GM19372 (cell line): ENCODE measurements at regions not wholly inside any gene's neighbourhood (a gene's known extent, or its start where the extent isn't known, plus 50 kb on each side); places are given as distances from the start of the nearest gene placed in this dataset.

Experiments used
- ATAC-seq: cut with Tn5 transposase; IDR thresholded peaks from one replicate; pipeline ENCODE4 v1.9.1; 2021; ENCODE audit warnings: mild to moderate bottlenecking, low read depth, moderate library complexity; ENCODE audit not compliant: unreplicated experiment

- ATAC-seq, result no peak
Observed at GRCh38 chr10:78566284-78567111, 502.3 kb upstream of the ZMIZ1 start.

DNA sequence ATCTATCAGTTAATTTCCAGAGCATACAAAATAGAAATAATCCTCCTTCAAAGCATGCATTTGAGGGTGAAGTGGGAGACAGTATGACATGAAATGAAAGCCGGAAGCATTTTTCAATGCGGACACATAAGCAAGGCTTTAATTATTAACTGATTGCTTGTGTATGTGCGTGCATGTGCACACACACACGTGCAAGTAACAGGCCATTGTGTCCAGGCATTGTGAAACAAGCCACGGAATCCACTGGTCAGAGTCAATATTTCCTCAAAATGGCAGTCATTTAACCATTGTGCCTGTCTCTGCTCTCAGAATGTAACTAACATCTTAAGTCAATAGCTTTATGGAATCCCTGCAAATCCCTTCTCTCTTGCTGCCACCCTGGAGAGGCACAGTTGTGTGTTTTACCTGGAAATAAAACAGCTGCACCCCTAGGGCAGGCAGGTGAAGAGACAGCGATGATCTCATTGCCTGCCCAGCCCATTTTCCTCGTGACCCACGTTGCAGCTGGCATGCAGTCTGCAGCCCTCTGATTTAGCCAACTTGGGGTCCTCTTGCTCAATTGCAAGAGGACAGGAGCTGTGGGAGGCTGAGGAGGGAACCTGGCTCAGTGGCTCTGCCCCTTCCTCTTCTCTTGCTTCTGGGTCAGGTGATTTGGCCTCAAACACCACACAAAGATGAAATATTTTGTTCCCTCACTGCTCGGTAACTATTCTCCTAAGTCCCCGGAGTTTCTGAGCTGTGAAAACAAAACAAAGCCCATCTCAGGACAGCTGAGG, 500.9 kb upstream of the ZMIZ1 start:
- no peak for ATAC-seq

GRCh38 chr10:78568620-78569019, 500.1 kb upstream of the ZMIZ1 start:
- no peak for ATAC-seq

DNA sequence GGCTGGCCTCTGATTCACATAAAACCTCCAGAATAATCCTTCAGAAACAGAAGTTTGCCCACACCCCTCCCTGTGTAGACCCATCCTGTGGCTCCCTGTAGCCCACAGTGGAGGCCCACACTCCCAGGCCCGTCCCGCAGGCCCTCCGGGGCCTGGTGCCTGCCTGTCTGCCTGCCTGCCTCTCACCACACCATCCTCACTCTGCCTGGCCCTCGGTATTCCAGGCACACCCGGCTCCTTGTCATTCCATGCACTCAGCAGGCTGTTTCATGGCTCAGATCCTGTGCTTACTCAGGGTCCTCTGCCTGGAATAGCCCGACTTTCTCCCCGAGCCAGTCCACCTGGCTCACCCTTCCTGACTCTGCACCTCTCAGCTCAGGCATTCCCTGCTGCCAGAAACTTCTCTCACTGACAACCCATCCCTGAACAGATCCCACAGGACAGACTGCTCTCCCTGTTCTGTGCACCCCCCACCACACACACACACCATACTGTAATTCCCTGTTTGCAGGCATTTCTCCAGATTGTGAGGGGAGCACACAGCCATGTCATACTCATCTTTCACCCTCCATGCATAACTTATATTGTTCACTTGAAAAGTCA, 498.0 kb upstream of the ZMIZ1 start:
- no peak for ATAC-seq

DNA sequence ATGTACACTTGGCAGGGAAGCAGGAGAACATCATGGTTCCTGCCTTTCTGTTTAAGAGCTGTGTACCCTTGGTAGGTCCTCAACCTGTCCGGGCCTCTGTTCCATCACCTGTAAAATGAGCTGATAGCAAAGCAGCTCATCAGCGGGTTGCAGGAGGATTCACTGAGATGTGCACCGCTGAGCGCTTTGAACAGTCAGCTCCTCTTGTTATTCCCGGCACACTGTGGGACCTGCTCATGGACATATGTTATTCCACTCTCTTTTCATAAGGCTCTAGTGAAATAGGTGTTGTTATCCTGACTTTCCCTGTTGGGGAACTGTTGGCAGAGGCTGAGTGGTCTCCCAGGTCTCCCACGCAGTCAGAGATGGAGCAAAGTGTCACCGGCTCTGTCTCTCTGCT, 497.5 kb upstream of the ZMIZ1 start:
- no peak for ATAC-seq

DNA sequence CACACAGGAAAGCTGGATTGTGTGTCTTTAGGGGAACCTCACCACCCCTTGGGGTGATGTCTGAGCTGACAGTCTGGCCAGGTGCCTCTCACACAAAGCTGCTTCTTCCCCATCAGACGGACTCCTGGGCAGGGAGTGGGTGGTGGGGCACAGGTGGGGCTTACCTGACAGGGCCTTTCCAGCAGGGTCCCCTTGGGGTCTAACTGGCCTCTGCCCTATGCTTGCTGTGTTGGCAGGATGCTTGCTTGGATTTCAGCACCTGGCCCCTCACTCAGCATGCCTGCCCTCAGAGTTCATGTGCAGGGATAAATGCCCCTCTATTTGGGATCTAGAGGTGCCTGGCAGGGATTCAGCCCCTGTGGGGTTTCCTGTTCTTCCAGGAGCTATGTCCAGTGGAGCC, 496.9 kb upstream of the ZMIZ1 start:
- ATAC-seq, result no peak

DNA sequence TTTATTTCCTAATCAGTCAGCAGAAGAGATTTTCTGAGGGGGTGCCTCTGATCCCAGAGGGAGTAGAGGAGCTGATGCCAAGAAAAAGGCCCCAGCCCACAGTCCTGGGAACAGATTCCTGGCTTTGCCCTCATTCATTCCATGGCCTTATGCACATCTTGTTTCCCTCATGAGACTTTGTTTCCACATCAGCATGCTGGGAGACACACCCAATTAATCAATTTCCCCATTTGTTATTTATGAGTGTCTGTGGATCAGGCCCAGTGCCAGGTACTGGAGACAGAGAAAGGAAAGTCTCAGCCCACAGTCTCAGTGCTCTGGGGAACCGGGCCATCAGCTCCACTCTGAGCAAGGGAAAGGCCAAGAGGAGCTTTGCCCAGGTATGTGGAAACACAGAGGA, 496.2 kb upstream of the ZMIZ1 start:
- ATAC-seq, result no peak

DNA sequence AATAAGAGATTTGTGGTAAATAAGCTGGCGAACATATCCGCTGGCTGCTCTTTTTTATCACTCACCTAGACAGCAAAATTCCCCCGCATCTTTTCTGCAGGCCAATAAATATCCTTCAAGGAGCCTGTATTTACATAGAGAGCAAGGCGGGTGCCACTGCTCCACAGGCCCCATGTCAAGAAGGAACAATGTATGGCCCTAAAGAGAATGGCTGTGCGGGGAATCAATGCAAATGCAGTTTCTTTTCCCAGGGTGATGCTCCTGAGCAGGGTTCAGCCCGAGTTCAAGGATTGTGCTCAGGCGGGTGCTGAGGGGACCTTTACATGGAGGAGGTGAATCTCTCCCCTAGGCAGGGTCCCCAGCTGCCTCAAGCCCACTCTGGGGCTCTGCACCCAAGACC, 494.2 kb upstream of the ZMIZ1 start:
- no peak for ATAC-seq

- ATAC-seq, result no peak
Observed at GRCh38 chr10:78575400-78575799, 493.4 kb upstream of the ZMIZ1 start.

DNA sequence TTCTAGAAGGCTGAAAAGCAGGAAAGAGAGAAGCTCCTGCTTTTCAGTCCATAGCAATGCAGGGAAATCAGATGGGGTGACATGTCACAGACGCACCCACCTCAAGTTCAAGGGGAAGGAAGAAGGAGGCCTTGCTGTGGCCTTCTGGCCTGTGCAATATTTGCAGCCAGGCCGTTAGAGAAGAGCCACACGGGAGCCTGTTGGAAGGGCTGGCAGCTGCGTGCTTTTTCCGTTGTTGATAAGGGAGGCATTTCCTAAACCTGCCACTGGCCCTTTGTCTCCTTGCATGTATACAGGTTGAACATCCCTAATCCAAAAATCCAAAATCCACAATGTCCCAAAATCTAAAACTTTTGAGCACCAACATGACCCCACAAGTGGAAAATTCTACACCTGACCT, 492.5 kb upstream of the ZMIZ1 start:
- no peak for ATAC-seq

GRCh38 chr10:78577712-78578111, 491.1 kb upstream of the ZMIZ1 start:
- no peak for ATAC-seq

DNA sequence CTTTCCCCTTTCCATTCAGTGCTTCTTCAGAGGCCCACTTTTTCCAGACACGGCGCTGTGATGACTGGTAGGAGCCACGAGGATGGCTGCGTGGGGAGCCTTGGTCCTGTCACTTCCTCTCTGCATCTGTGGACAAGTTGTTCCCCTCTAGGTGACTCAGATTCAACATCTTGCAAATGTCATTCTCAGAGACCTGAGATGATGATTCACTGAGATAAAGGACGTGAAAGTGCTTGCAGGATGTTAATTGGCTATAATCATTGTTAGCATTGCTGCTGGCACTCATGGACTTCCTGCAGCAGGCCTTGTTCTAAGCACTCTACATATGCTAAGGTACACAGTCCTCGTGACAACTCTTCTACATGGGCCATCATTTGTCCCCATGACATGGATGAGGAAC, 489.8 kb upstream of the ZMIZ1 start:
- ATAC-seq, result no peak

DNA sequence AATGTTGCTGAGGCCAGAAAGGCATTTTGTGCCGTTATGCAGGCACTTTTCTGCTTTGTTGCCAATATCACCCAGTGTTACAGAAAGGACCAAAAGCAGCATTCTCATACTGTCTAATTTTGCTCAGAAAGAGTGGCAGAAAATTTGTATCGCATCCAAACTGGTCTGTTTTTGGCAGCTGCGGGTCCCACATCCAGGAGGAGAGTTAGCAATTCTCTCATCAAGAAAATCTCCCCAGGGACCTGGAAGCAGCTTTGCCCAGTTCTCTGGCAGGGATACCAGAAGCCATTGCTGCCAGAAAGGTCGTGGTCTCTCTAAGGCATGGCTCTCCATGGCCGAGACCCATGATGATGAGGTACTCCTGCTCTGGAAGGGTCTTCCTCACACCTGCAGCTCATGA, 489.2 kb upstream of the ZMIZ1 start:
- no peak for ATAC-seq

DNA sequence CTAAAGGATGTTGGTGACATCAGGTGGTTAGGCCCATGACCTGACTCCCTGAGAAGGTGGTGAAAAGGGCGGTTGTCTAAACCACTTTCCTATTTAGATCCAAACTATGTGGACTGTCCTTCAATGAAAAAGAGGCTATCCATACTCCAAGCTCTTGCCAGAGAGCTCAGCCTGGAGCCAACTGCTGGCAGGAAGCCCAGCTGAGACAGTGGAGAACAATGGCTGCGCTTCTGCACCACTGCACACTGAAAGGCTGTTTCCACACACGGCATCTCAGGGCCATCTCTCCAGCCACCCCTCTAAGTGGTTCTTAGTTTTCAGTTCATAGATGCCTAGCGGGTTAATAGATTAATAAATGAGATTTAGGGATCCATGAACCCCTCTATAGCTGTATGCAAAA, 488.8 kb upstream of the ZMIZ1 start:
- ATAC-seq, result no peak

GRCh38 chr10:78581133-78581694, 487.6 kb upstream of the ZMIZ1 start:
- ATAC-seq, result no peak

DNA sequence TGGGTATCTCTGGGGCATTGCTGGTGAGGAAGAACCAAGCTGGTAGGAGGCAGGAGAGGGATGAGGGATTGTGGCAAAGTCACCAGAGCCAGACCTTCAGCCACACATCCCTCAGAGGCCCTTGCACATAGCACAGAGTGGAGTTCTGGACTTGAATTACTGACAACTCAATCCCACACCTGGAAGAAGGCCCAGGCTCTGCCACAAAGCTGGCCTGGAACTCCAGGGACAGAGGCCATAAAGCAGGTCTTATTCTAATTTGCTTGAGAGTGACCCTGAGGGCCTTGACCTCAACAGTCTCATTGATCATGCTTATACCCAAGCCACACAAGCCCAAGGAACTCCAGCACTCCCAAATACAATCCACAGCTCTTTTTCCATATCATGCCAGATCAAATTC, 486.2 kb upstream of the ZMIZ1 start:
- no peak for ATAC-seq

DNA sequence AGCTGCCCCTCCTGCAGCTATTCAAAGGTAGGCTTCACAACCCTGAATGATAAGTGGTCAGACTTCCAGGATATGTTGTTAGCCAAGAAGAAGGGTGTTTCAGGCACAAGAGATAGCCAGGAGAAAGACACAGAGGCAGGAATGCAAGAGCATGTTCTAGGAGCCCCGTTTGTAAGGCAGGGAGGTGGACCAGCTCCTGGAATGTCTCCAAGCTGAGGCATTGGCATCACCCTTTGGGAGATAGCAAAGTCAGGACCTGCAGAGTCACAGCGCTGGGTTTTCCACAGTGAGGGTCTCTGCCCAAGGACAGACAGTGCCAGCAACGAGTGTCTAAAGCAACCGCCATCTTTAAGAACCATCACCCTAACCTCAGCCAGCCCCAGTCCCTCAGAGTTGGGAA, 484.5 kb upstream of the ZMIZ1 start:
- no peak for ATAC-seq

DNA sequence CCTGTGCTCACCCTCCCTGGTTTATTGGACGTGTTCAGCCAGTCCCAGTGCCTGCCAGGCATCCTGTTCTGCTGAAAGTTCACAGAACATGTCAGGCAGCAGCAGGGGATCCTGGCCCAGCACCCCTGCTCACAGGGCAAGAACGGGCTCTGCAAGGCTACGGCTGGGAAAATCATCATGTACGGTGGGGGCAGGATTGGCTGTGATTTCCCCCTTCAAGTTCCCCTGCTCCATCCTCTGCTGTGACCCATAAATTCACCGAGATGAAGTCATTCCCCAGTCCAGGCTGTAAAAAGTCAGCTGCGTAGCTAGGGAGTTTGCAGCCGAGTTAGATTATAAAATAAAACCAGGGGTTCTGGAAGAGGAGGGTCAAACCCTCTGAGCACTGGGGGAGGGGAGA, 484.1 kb upstream of the ZMIZ1 start:
- no peak for ATAC-seq

- ATAC-seq, result no peak
Observed at GRCh38 chr10:78585952-78586351, 482.8 kb upstream of the ZMIZ1 start.

DNA sequence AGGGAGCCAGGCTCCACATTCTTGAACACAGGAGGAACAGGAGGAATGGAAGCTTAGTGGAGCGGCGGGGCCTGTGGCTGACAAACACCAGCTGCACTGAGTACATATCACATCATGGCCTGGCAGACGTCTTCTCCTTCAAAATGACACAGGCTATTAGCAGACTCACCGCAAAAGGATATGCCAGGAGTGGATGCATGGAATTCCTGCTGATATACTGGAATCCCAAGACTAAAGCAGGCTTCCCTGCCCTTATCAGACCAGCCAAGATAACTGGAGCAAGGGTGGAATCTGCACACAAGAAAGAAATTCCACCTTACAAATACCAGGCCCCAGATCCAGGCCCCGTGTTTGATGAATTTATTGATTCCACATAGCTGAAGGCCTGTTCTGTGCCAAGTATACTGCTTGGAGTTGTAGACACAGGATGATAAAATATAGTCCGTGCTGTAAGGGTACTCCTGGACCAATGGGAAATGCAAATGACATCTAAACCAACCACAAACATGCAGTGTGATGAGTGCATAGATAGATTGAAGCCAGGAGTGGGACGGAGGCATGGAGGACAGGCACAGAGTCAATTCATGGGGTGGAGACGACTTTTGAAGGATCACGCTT, 480.5 kb upstream of the ZMIZ1 start:
- ATAC-seq, result no peak

DNA sequence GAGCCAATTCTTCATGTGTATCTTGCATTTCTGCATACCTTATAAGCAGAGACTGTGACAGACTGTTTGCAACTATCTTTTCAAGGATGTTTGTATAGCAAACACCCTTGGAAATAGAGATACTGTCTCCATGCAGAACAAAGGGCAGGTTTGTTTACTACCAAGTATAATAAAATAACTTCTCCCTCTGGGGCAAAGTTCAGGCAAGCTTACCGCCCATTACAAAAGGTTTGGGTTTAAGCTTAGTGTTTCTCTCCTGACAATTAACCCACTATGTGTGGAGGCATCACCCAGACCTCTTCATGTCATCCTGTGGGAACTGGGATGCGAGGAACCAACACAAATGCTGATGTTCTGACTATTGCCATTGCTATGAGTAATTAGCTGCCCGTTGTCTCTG, 479.1 kb upstream of the ZMIZ1 start:
- no peak for ATAC-seq
